ENCODE measurements at regions not wholly inside any gene's neighbourhood (a gene's known extent, or its start where the extent isn't known, plus 50 kb on each side); places are given as distances from the start of the nearest gene placed in this dataset.
A peak's percentile ranks its signal among the peaks of the same experiment; 100 is the strongest.

DNA sequence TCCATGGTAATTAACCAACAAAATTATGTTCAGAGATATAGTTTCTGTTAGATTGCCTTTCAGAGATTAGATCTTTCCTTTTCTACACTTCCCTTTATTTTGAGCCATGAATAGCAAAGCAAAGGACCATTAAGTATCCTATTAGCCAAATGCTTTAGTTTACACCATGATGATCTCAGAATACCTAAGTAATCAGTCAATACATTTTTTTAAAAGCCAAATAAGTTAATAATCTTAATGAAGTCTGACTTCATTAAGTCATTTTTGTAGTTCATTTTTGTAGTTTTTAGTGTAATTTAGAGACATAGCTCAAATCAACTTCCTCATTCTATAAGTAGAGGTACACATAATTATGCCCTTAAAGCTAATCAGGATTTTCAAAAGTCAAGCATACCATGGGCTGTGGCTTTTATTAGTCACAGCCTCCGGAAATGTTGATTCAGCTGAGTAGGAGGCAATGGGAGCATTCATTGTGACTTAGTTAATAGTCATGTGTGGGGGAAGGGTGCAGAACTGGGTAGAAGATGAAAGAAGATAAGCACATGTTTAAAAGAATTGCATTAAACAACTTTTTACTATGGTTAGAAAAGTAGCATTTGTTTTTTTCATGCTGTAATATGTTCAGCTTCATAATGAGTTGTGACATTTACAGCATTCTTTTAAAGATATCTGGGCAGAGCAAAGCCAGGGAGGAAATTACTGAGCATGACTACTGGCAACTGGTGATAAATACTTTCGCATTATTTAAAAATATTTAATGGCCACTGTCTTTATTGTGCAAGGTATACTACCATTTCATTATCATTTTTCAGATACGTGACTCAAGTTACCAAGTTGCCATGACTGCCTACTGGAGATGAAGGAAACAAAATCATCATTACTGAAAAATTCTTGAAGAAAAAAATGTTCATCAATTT, 57.3 kb upstream of the CCDC71L start:
- Histone ChIP-seq H3K27ac (ENCODE audit: low read length) (peak overlapping the region; percentile 54), H3K27me3 (ENCODE audit: control insufficient read depth, insufficient read depth, low read length) (no peaks in the 10 kb centered on the region), H3K36me3 (ENCODE audit: control insufficient read depth, insufficient read depth, low read length) (no peaks in the 10 kb centered on the region), H3K4me3 (ENCODE audit: low read length) (no peak overlapping the region), H3K9me3 (ENCODE audit: control insufficient read depth, insufficient read depth, low read length) (no peaks in the 10 kb centered on the region), H3K4me1 (ENCODE audit: control insufficient read depth, insufficient read depth, low read length) (peaks cover 5% of the 10 kb centered on the region)
- 17% methylated on average over 2 of the region's 3 CpGs for WGBS (ENCODE audit: insufficient coverage)
- Mint-ChIP-seq H3K36me3 (no peaks in the 10 kb centered on the region), H3K27me3 (ENCODE audit: low read depth in 2 of 2) (peaks cover 0 to 2% of the 10 kb centered on the region in 2 donors), H3K9me3 (no peaks in the 10 kb centered on the region), H3K4me3 (no peak overlapping the region), H3K4me1 (no peaks in the 10 kb centered on the region), H3K27ac (no peak overlapping the region)
- intact Hi-C loops (cut with micrococcal nuclease) = loop anchor here (5.0 kb wide), 1 partner anchor 56 kb away; the partner anchor contains the start of gene CCDC71L
- ATAC-seq (peak; percentile 94 to 98 (median 94)), DNase-seq (peak; percentile 22 to 63)
- TF ChIP-seq, protein P1, sequence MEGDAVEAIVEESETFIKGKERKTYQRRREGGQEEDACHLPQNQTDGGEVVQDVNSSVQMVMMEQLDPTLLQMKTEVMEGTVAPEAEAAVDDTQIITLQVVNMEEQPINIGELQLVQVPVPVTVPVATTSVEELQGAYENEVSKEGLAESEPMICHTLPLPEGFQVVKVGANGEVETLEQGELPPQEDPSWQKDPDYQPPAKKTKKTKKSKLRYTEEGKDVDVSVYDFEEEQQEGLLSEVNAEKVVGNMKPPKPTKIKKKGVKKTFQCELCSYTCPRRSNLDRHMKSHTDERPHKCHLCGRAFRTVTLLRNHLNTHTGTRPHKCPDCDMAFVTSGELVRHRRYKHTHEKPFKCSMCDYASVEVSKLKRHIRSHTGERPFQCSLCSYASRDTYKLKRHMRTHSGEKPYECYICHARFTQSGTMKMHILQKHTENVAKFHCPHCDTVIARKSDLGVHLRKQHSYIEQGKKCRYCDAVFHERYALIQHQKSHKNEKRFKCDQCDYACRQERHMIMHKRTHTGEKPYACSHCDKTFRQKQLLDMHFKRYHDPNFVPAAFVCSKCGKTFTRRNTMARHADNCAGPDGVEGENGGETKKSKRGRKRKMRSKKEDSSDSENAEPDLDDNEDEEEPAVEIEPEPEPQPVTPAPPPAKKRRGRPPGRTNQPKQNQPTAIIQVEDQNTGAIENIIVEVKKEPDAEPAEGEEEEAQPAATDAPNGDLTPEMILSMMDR (IDR thresholded peaks at IDR 0.05) = no peak

DNA sequence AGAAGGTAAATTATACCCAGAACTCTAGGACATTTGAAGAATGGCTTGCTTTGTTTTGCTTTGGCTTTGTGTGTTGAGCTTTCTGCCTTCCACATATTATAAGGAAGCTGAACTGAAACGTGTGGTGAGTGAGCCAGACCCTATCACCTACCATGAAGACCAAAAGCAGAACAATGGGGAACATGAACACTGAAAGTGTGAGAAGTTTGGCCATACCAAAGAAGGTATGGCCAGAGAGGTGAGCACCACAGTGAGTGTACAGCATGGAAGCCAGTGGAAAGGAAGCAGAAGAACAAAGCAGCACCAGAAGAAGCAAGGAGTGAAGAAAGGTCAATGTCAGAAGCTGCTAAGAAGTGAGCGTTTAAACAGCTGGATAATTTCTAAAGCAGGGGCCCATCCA, 59.7 kb upstream of the CCDC71L start:
- peaks cover 5% of the 10 kb centered on the region for H3K4me1 ChIP-seq (ENCODE audit: control insufficient read depth, insufficient read depth, low read length)

DNA sequence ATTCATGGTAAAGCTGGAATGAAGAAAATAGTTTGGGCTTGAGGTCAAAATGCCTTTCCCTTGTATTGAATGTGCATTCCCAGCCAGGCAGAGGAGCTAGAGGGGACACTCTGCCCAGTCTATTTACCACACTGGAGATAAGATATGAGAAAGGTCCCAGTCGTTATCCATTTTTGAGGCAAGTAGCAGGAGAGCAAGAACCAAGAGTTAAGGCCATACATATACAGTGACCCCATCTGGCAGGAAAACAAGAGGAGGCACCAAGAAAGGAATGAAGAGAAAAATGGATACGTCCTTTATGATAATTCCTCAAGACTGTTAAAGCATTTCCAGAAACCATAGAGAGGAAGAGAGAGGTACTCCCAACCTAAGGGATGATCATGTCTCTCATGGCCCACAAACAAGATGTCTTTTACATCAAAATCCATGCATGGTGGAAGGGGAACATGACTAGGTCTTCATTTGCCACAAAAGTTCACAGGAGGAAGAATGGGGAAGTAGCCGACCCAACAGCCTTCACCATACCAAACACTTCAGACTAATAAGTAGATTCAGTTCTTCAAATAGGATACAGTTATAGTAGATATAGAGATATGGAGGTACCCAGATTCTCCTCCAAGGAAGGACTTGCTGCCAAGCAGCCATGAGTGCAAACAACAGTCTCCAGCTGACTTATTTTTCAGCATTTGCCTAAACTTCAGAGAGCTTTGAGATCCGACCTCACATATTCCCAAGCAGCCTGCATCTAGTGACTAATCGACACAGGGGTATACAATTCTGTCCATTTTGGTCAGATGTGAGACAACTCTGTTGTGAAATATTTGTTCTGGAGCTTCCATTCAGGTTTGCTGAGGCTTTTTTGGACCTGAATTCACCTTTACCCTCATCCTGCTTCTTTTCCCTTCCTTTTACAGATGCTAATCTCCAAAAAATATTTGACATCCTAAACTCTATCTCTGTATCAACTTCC, 61.1 kb upstream of the CCDC71L start:
- H3K4me3 ChIP-seq (ENCODE audit: low read length) = no peak overlapping the region
- TF ChIP-seq, protein P1 (IDR thresholded peaks at IDR 0.05) = no peak
- H3K4me1 ChIP-seq (ENCODE audit: control insufficient read depth, insufficient read depth, low read length) = peaks cover 5% of the 10 kb centered on the region
- no peak for DNase-seq
- H3K4me3 Mint-ChIP-seq = no peak overlapping the region
- H3K27me3 ChIP-seq (ENCODE audit: control insufficient read depth, insufficient read depth, low read length) = no peaks in the 10 kb centered on the region
- H3K27me3 Mint-ChIP-seq (ENCODE audit: low read depth in 2 of 2) = peaks cover 3 to 20% of the 10 kb centered on the region in 2 donors
- no peak overlapping the region for H3K27ac Mint-ChIP-seq
- H3K36me3 Mint-ChIP-seq = no peaks in the 10 kb centered on the region
- intact Hi-C loops (cut with micrococcal nuclease) = no loop called here
- WGBS (ENCODE audit: insufficient coverage) = 86% methylated on average over 3 of the region's 5 CpGs
- H3K9me3 Mint-ChIP-seq = no peaks in the 10 kb centered on the region
- no peak for ATAC-seq
- H3K36me3 ChIP-seq (ENCODE audit: control insufficient read depth, insufficient read depth, low read length) = no peaks in the 10 kb centered on the region
- H3K4me1 Mint-ChIP-seq = no peaks in the 10 kb centered on the region
- H3K27ac ChIP-seq (ENCODE audit: low read length) = no peak overlapping the region
- H3K9me3 ChIP-seq (ENCODE audit: control insufficient read depth, insufficient read depth, low read length) = no peaks in the 10 kb centered on the region

More for the DNA sequence above, 59.7 kb upstream of the CCDC71L start:
- H3K4me1 Mint-ChIP-seq = no peaks in the 10 kb centered on the region
- Histone ChIP-seq H3K4me3 (ENCODE audit: low read length) (no peak overlapping the region), H3K27ac (ENCODE audit: low read length) (no peak overlapping the region), H3K27me3 (ENCODE audit: control insufficient read depth, insufficient read depth, low read length) (no peaks in the 10 kb centered on the region), H3K9me3 (ENCODE audit: control insufficient read depth, insufficient read depth, low read length) (no peaks in the 10 kb centered on the region), H3K36me3 (ENCODE audit: control insufficient read depth, insufficient read depth, low read length) (no peaks in the 10 kb centered on the region)
- no peaks in the 10 kb centered on the region for H3K9me3 Mint-ChIP-seq
- 54% methylated on average over 2 of the region's 2 CpGs for WGBS (ENCODE audit: insufficient coverage)
- no peaks in the 10 kb centered on the region for H3K36me3 Mint-ChIP-seq
- TF ChIP-seq, protein P1 (IDR thresholded peaks at IDR 0.05) = no peak
- ATAC-seq (no peak), DNase-seq (no peak)
- intact Hi-C loops (cut with micrococcal nuclease) = no loop called here
- peak overlapping the region in 1 of 2 donors; percentile 2 for H3K27ac Mint-ChIP-seq
- H3K27me3 Mint-ChIP-seq (ENCODE audit: low read depth in 2 of 2) = peaks cover 3 to 20% of the 10 kb centered on the region in 2 donors
- no peak overlapping the region for H3K4me3 Mint-ChIP-seq
